Activated naive CD4-positive, alpha-beta T cell treated with anti-CD3 and anti-CD28 coated beads, Interleukin-2, amount 10 ng/mL, durations not matched to agents 7 days and 5 days (primary cell): ENCODE measurements at regions not wholly inside any gene's neighbourhood (a gene's known extent, or its start where the extent isn't known, plus 50 kb on each side); places are given as distances from the start of the nearest gene placed in this dataset.
"Not testable (repeated sequence)": the region's sequence is repeated elsewhere in the genome, so short reads cannot be mapped to it uniquely, and the experiment has no call there.

Source experiments
- CTCF ChIA-PET: fragments of 350-600 bp; sonication (Branson Sonifier 250); formaldehyde crosslinking; loops from one replicate; lab custom pipeline; 2021; ENCODE audit warnings: antibody characterized with exemption; lab: Charles Lee
- DNase-seq: peaks from one replicate; pipeline ENCODE4 v3.0.0-alpha.2; 2020
- H3K27ac Mint-ChIP-seq: one replicate; pipeline ENCODE4 v1.8.0; 2021; ENCODE audit warnings: mild to moderate bottlenecking, moderate library complexity, mixed read lengths
- H3K27me3 Mint-ChIP-seq: one replicate; pipeline ENCODE4 v1.8.0; 2021; ENCODE audit warnings: mild to moderate bottlenecking, mixed read lengths
- H3K36me3 Mint-ChIP-seq: one replicate; pipeline ENCODE4 v1.8.0; 2021; ENCODE audit warnings: mixed read lengths
- H3K4me1 Mint-ChIP-seq: one replicate; pipeline ENCODE4 v1.8.0; 2021; ENCODE audit warnings: mixed read lengths
- H3K4me3 Mint-ChIP-seq: one replicate; pipeline ENCODE4 v1.8.0; 2021; ENCODE audit warnings: mild to moderate bottlenecking, moderate library complexity, mixed read lengths
- H3K9me3 Mint-ChIP-seq: one replicate; pipeline ENCODE4 v1.8.0; 2021; ENCODE audit warnings: mixed read lengths

- H3K9me3 Mint-ChIP-seq: no peaks in the 10 kb centered on the region
- CTCF ChIA-PET: interaction anchor here (0.6 to 2.4 kb wide), 4 partner anchors 15 to 65 kb away, joined by 3 to 22 read pairs (median 6); no protein-coding TSS in a partner anchor
- DNase-seq: no peak
- H3K36me3 Mint-ChIP-seq: no peaks in the 10 kb centered on the region
- H3K4me1 Mint-ChIP-seq: peaks cover 5% of the 10 kb centered on the region
- H3K4me3 Mint-ChIP-seq: no peak overlapping the region
- no peak overlapping the region for H3K27ac Mint-ChIP-seq
- H3K27me3 Mint-ChIP-seq: no peaks in the 10 kb centered on the region
Measured at GRCh38 chr14:21933681-21934080, 260.1 kb upstream of the OR4E1 start.

- Mint-ChIP-seq H3K36me3 (peaks cover 23% of the 10 kb centered on the region), H3K27me3 (no peaks in the 10 kb centered on the region), H3K4me3 (peak overlapping the region; percentile 58), H3K27ac (peak overlapping the region; percentile 93), H3K9me3 (peaks cover 9% of the 10 kb centered on the region), H3K4me1 (peaks cover 58% of the 10 kb centered on the region)
- CTCF ChIA-PET: interaction anchor here (1.8 kb wide), 1 partner anchor 54 kb away, joined by 6 read pairs; no protein-coding TSS in a partner anchor
- DNase-seq: peak; percentile 79
Measured at GRCh38 chr14:21924479-21924878, 250.9 kb upstream of the OR4E1 start.

GRCh38 chr14:21923820-21924219, 250.2 kb upstream of the OR4E1 start:
- Mint-ChIP-seq H3K4me1 (peaks cover 61% of the 10 kb centered on the region), H3K36me3 (peaks cover 23% of the 10 kb centered on the region), H3K27me3 (no peaks in the 10 kb centered on the region), H3K27ac (peak overlapping the region; percentile 93), H3K4me3 (peak overlapping the region; percentile 58), H3K9me3 (peaks cover 9% of the 10 kb centered on the region)
- CTCF ChIA-PET: interaction anchor here (1.1 to 1.8 kb wide), 2 partner anchors 28 to 54 kb away, joined by 3 to 6 read pairs; no protein-coding TSS in a partner anchor
- peak; percentile 51 for DNase-seq

- Mint-ChIP-seq H3K27ac (no peak overlapping the region), H3K9me3 (peaks cover 9% of the 10 kb centered on the region), H3K27me3 (no peaks in the 10 kb centered on the region), H3K4me3 (no peak overlapping the region), H3K36me3 (peaks cover 23% of the 10 kb centered on the region), H3K4me1 (peaks cover 80% of the 10 kb centered on the region)
- DNase-seq: no peak
- CTCF ChIA-PET: interaction anchor here (0.7 to 1.7 kb wide), 3 partner anchors 9 to 587 kb away, joined by 3 to 5 read pairs (median 4); no protein-coding TSS in a partner anchor
Measured at GRCh38 chr14:21921453-21921852, 247.8 kb upstream of the OR4E1 start.

- H3K4me1 Mint-ChIP-seq: peaks cover 78% of the 10 kb centered on the region
- H3K36me3 Mint-ChIP-seq: peaks cover 16% of the 10 kb centered on the region
- CTCF ChIA-PET: interaction anchor here (0.9 to 3.6 kb wide), 24 partner anchors 11 to 653 kb away, joined by 3 to 32 read pairs (median 4); no protein-coding TSS in a partner anchor
- peak; percentile 77 for DNase-seq
- H3K9me3 Mint-ChIP-seq: peaks cover 5% of the 10 kb centered on the region
- peak overlapping the region; percentile 71 for H3K4me3 Mint-ChIP-seq
- no peaks in the 10 kb centered on the region for H3K27me3 Mint-ChIP-seq
- peak overlapping the region; percentile 81 for H3K27ac Mint-ChIP-seq
Measured at GRCh38 chr14:21917699-21918436, 244.2 kb upstream of the OR4E1 start.

- no peaks in the 10 kb centered on the region for H3K9me3 Mint-ChIP-seq
- peaks cover 5% of the 10 kb centered on the region for H3K36me3 Mint-ChIP-seq
- DNase-seq: no peak
- peaks cover 2% of the 10 kb centered on the region for H3K27me3 Mint-ChIP-seq
- CTCF ChIA-PET: interaction anchor here (1.3 to 3.0 kb wide), 3 partner anchors 63 to 641 kb away, joined by 4 to 11 read pairs (median 5); no protein-coding TSS in a partner anchor
- peak overlapping the region; percentile 84 for H3K27ac Mint-ChIP-seq
- no peak overlapping the region for H3K4me3 Mint-ChIP-seq
- H3K4me1 Mint-ChIP-seq: peaks cover 76% of the 10 kb centered on the region
Measured at GRCh38 chr14:21915826-21916225, 242.2 kb upstream of the OR4E1 start.

- Mint-ChIP-seq H3K27ac (peak overlapping the region; percentile 83), H3K4me3 (peak overlapping the region; percentile 59), H3K36me3 (no peaks in the 10 kb centered on the region), H3K9me3 (no peaks in the 10 kb centered on the region), H3K27me3 (peaks cover 5% of the 10 kb centered on the region), H3K4me1 (peaks cover 65% of the 10 kb centered on the region)
- peak; percentile 86 for DNase-seq
- CTCF ChIA-PET: interaction anchor here (0.7 to 3.0 kb wide), 28 partner anchors 9 to 1068 kb away, joined by 3 to 23 read pairs (median 5); partner anchors contain the start of genes AJUBA and DAD1
Measured at GRCh38 chr14:21913759-21914158, 240.1 kb upstream of the OR4E1 start.

GRCh38 chr14:21912367-21912766, 238.7 kb upstream of the OR4E1 start:
- DNase-seq: no peak
- H3K4me3 Mint-ChIP-seq: peak overlapping the region; percentile 5
- no peaks in the 10 kb centered on the region for H3K9me3 Mint-ChIP-seq
- H3K4me1 Mint-ChIP-seq: peaks cover 51% of the 10 kb centered on the region
- peak overlapping the region; percentile 73 for H3K27ac Mint-ChIP-seq
- H3K27me3 Mint-ChIP-seq: peaks cover 11% of the 10 kb centered on the region
- CTCF ChIA-PET: interaction anchor here (1.0 to 2.9 kb wide), 10 partner anchors 7 to 1070 kb away, joined by 3 to 23 read pairs (median 6); no protein-coding TSS in a partner anchor
- H3K36me3 Mint-ChIP-seq: no peaks in the 10 kb centered on the region

- no peak overlapping the region for H3K4me3 Mint-ChIP-seq
- no peak for DNase-seq
- H3K27me3 Mint-ChIP-seq: peaks cover 16% of the 10 kb centered on the region
- H3K9me3 Mint-ChIP-seq: no peaks in the 10 kb centered on the region
- CTCF ChIA-PET: interaction anchor here (1.1 to 2.9 kb wide), 5 partner anchors 10 to 1071 kb away, joined by 3 to 14 read pairs (median 4); no protein-coding TSS in a partner anchor
- peaks cover 46% of the 10 kb centered on the region for H3K4me1 Mint-ChIP-seq
- no peaks in the 10 kb centered on the region for H3K36me3 Mint-ChIP-seq
- peak overlapping the region; percentile 73 for H3K27ac Mint-ChIP-seq
Measured at GRCh38 chr14:21911877-21912276, 238.3 kb upstream of the OR4E1 start.

- DNase-seq: no peak
- Mint-ChIP-seq H3K27me3 (peaks cover 17% of the 10 kb centered on the region), H3K27ac (no peak overlapping the region), H3K4me1 (peaks cover 30% of the 10 kb centered on the region), H3K9me3 (no peaks in the 10 kb centered on the region), H3K36me3 (no peaks in the 10 kb centered on the region), H3K4me3 (no peak overlapping the region)
- CTCF ChIA-PET: interaction anchor here (1.1 kb wide), 2 partner anchors 16 to 58 kb away, joined by 3 to 4 read pairs; no protein-coding TSS in a partner anchor
Measured at GRCh38 chr14:21910260-21910659, 236.6 kb upstream of the OR4E1 start.

GRCh38 chr14:21902561-21903181, 229.1 kb upstream of the OR4E1 start:
- DNase-seq: peak; percentile 65
- peak overlapping the region; percentile 67 for H3K4me3 Mint-ChIP-seq
- peaks cover 3% of the 10 kb centered on the region for H3K9me3 Mint-ChIP-seq
- H3K27me3 Mint-ChIP-seq: peaks cover 9% of the 10 kb centered on the region
- peaks cover 3% of the 10 kb centered on the region for H3K36me3 Mint-ChIP-seq
- peaks cover 19% of the 10 kb centered on the region for H3K4me1 Mint-ChIP-seq
- peak overlapping the region; percentile 76 for H3K27ac Mint-ChIP-seq
- CTCF ChIA-PET: interaction anchor here (0.6 to 0.9 kb wide), 4 partner anchors 10 to 62 kb away, joined by 3 to 6 read pairs (median 3); no protein-coding TSS in a partner anchor

GRCh38 chr14:21894898-21895194, 221.2 kb upstream of the OR4E1 start:
- H3K4me1 Mint-ChIP-seq: peaks cover 22% of the 10 kb centered on the region
- H3K27ac Mint-ChIP-seq: peak overlapping the region; percentile 94
- H3K36me3 Mint-ChIP-seq, H3K9me3 Mint-ChIP-seq: not testable (repeated sequence)
- DNase-seq: peak; percentile 25
- H3K27me3 Mint-ChIP-seq: peaks cover 18% of the 10 kb centered on the region
- H3K4me3 Mint-ChIP-seq: peak overlapping the region; percentile 74
- CTCF ChIA-PET: interaction anchor here (0.9 to 1.1 kb wide), 3 partner anchors 10 to 40 kb away, joined by 3 to 4 read pairs (median 3); no protein-coding TSS in a partner anchor

- peak overlapping the region; percentile 74 for H3K4me3 Mint-ChIP-seq
- peak; percentile 75 for DNase-seq
- H3K27me3 Mint-ChIP-seq: peaks cover 21% of the 10 kb centered on the region
- H3K27ac Mint-ChIP-seq: peak overlapping the region; percentile 94
- no peaks in the 10 kb centered on the region for H3K9me3 Mint-ChIP-seq
- CTCF ChIA-PET: interaction anchor here (0.9 to 1.7 kb wide), 6 partner anchors 10 to 676 kb away, joined by 3 to 14 read pairs (median 4); no protein-coding TSS in a partner anchor
- H3K36me3 Mint-ChIP-seq: peaks cover 2% of the 10 kb centered on the region
- H3K4me1 Mint-ChIP-seq: peaks cover 22% of the 10 kb centered on the region
Measured at GRCh38 chr14:21894003-21894897, 220.6 kb upstream of the OR4E1 start.
